OCI-LY1 (cell line): ENCODE measurements at regions not wholly inside any gene's neighbourhood (a gene's known extent, or its start where the extent isn't known, plus 50 kb on each side); places are given as distances from the start of the nearest gene placed in this dataset.

ENCODE experiments used
- CTCF ChIP-seq: fragments of 200-600 bp; sonication (generic), shearing (Covaris generic); IDR thresholded peaks from 2 replicates; pipeline ENCODE4 v1.5.1; 2017; ENCODE audit warnings: mild to moderate bottlenecking, antibody characterized with exemption, low read length, moderate library complexity, mixed read lengths
- EZH2 ChIP-seq: fragments of 200-600 bp; sonication (generic), shearing (Covaris generic); IDR thresholded peaks from 2 replicates; pipeline ENCODE4 v1.8.0; 2017; ENCODE audit warnings: borderline replicate concordance, mixed run types, mild to moderate bottlenecking, antibody characterized with exemption, low read length, moderate library complexity, mixed read lengths

- TF ChIP-seq CTCF (no peak), EZH2 (no peak)
These were observed 1648.0 kb downstream of the STIM2 start for GRCh38 chr4:28508636-28509035.
